Sigmoid colon (tissue), 6 donors: ENCODE measurements at regions not wholly inside any gene's neighbourhood (a gene's known extent, or its start where the extent isn't known, plus 50 kb on each side); places are given as distances from the start of the nearest gene placed in this dataset.

ENCODE experiments used
- DNase-seq: peaks from one replicate; pipeline ENCODE4 v3.0.0-alpha.2; 2019
- H3K27ac ChIP-seq, 4 donors: fragments of 200-600 bp; sonication (generic); one replicate each; pipeline ENCODE4 v1.5.1; 2016 to 2019; ENCODE audit warnings: mild to moderate bottlenecking in 1 of 4
- H3K27me3 ChIP-seq, 3 donors: fragments of 200-600 bp; sonication (generic); one replicate each; pipeline ENCODE4 v1.5.1; 2019; ENCODE audit warnings: mild to moderate bottlenecking in 1 of 3
- H3K36me3 ChIP-seq, 4 donors: fragments of 200-600 bp; sonication (generic); one replicate each; pipeline ENCODE4 v1.5.1; 2016 to 2019
- H3K4me1 ChIP-seq, 4 donors: fragments of 200-600 bp; sonication (generic); one replicate each; pipeline ENCODE4 v1.5.1; 2017 to 2019
- H3K4me3 ChIP-seq, 4 donors: fragments of 200-600 bp; sonication (generic); one replicate each; pipeline ENCODE4 v1.5.1; 2017 to 2019; ENCODE audit warnings: mild to moderate bottlenecking in 2 of 4, moderate library complexity in 1 of 4
- H3K9me3 ChIP-seq, 4 donors: fragments of 200-600 bp in 3 of 4; sonication (generic) in 3 of 4; one replicate each; pipeline versions ENCODE4 v1.5.1 to v1.6.1; 2013 to 2019
- EP300 ChIP-seq, 4 donors: sonication (generic); formaldehyde crosslinking; IDR thresholded peaks; one replicate each; pipeline ENCODE4 v1.6.1; 2017; ENCODE audit warnings: antibody characterized with exemption in 4 of 4
- POLR2A ChIP-seq, 2 donors: fragments of 450-650 bp; IDR thresholded peaks; one replicate each; pipeline ENCODE4 v1.6.1; 2016; ENCODE audit warnings: antibody characterized with exemption in 2 of 2, mild to moderate bottlenecking in 2 of 2, moderate library complexity in 2 of 2
- POLR2AphosphoS5 ChIP-seq, 4 donors: sonication (generic); formaldehyde crosslinking; IDR thresholded peaks; one replicate each; pipeline ENCODE4 v1.6.1; 2017; ENCODE audit warnings: antibody characterized with exemption in 4 of 4
- WGBS, 2 donors: extraction: QIAGEN DNeasy Blood & Tissue Kit; methylation state at CpG; one replicate each; pipeline ENCODE4 v1.1.7; 2013; 5-methylcytosine and 5-hydroxymethylcytosine counted together
- intact Hi-C: fragments of 100-400 bp; cut with DNase I; formaldehyde crosslinking; loops from one replicate; pipeline ENCODE4 v1.15.1; 2023
- TF ChIP-seq, protein P1 (sequence below), 4 experiments: fragments of 450-650 bp in 3 of 4; fragments of 200-600 bp in 1 of 4; IDR thresholded peaks; one replicate each; pipeline ENCODE4 v1.5.1; 2016 to 2019; ENCODE audit warnings: antibody characterized with exemption in 4 of 4, mild to moderate bottlenecking in 3 of 4, moderate library complexity in 2 of 4
- donor health status: healthy with polysubstance abuse.
- donor health status: healthy.

DNA sequence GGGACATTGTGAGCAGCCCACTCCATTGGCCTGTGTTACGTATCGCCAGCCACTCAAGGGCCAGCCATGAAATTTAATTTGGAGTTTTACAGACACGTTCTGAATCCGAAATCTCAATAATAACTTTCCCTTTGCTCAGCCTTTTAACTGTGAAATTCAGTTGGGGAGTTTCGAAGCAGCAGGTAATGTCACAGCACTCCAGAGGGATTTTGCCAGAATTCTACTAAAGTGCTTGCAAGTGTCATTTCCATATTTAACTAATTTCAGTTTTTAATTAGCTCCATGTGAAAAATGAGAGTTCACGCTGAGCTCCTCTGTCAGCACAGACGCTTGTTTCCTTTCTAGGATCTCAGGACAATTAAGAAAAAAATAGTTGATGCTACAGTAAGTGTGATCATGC lies 267.1 kb upstream of the WWC1 start:
- H3K4me3 ChIP-seq: no peak overlapping the region
- intact Hi-C loops: loop anchor here (5.0 kb wide), 1 partner anchor 302 kb away; no protein-coding TSS in a partner anchor
- no peaks in the 10 kb centered on the region for H3K27me3 ChIP-seq
- no peak for DNase-seq
- H3K36me3 ChIP-seq: no peaks in the 10 kb centered on the region
- peaks cover 0 to 34% (median 26%) of the 10 kb centered on the region in 4 donors for H3K4me1 ChIP-seq
- TF ChIP-seq, protein P1, sequence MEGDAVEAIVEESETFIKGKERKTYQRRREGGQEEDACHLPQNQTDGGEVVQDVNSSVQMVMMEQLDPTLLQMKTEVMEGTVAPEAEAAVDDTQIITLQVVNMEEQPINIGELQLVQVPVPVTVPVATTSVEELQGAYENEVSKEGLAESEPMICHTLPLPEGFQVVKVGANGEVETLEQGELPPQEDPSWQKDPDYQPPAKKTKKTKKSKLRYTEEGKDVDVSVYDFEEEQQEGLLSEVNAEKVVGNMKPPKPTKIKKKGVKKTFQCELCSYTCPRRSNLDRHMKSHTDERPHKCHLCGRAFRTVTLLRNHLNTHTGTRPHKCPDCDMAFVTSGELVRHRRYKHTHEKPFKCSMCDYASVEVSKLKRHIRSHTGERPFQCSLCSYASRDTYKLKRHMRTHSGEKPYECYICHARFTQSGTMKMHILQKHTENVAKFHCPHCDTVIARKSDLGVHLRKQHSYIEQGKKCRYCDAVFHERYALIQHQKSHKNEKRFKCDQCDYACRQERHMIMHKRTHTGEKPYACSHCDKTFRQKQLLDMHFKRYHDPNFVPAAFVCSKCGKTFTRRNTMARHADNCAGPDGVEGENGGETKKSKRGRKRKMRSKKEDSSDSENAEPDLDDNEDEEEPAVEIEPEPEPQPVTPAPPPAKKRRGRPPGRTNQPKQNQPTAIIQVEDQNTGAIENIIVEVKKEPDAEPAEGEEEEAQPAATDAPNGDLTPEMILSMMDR (IDR thresholded peaks at IDR 0.05): no peak
- TF ChIP-seq POLR2A (IDR thresholded peaks at IDR 0.05): no peak
- no peak for TF ChIP-seq EP300 (IDR thresholded peaks at IDR 0.05)
- no peak for TF ChIP-seq POLR2AphosphoS5 (IDR thresholded peaks at IDR 0.05)
- H3K27ac ChIP-seq: peak overlapping the region in 3 of 4 donors; percentile 8 to 77 (median 69)
- 93 to 94% methylated on average over 7 of the region's 7 CpGs for WGBS, 2 donors
- H3K9me3 ChIP-seq: peaks cover 0 to 3% (median 0%) of the 10 kb centered on the region in 4 donors

DNA sequence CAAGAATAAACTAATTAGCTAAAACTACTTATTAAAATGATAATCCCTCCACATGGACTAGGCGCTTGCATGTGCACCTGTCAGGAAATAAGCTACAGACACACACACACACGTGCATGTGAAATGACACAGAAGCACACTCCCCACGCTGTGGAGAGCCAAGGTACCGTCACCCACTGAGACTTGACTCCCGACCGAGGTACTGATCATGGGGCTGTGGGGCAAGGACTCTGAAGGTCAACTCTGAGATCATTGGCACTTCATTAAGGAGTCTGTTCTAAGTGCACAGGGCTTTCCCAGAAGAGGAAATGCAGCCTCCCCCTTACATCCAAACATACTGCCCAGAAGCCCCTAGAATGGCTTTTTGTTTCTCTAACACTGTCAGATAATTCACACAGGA lies 264.4 kb upstream of the WWC1 start:
- no peak for DNase-seq
- TF ChIP-seq POLR2AphosphoS5 (IDR thresholded peaks at IDR 0.05): no peak
- TF ChIP-seq EP300 (IDR thresholded peaks at IDR 0.05): no peak
- TF ChIP-seq, protein P1 (IDR thresholded peaks at IDR 0.05): no peak
- TF ChIP-seq POLR2A (IDR thresholded peaks at IDR 0.05): no peak
- Histone ChIP-seq H3K27me3 (no peaks in the 10 kb centered on the region), H3K27ac (peak overlapping the region in 3 of 4 donors; percentile 41 to 44 (median 43)), H3K4me1 (peaks cover 0 to 31% (median 24%) of the 10 kb centered on the region in 4 donors), H3K9me3 (peaks cover 0 to 5% (median 0%) of the 10 kb centered on the region in 4 donors), H3K4me3 (no peak overlapping the region), H3K36me3 (no peaks in the 10 kb centered on the region)
- WGBS, 2 donors: 77 to 79% methylated on average over 6 of the region's 6 CpGs
- intact Hi-C loops: no loop called here

DNA sequence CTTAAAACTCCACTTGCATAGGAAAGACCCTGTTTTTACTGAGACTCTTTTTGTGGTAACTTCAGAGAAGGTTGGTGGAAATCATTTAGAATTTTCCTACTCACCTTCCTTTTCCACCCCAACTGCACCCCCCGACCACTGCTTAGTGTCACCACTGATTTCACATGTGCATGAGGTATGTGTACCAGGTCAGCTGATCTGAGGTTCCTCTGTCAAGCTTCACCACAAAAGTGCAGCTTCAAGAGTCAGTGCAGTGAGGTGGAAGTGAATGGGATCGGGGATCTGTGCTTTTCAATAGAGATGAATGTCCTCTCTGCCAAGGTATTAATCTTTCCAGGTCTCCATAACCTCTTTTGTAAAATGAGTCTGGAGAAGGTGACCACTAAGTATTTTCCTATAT lies 260.5 kb upstream of the WWC1 start:
- Histone ChIP-seq H3K4me1 (peaks cover 0 to 13% (median 5%) of the 10 kb centered on the region in 4 donors), H3K27me3 (no peaks in the 10 kb centered on the region), H3K36me3 (no peaks in the 10 kb centered on the region), H3K27ac (no peak overlapping the region), H3K9me3 (peaks cover 0 to 5% (median 0%) of the 10 kb centered on the region in 4 donors), H3K4me3 (no peak overlapping the region)
- TF ChIP-seq, protein P1 (IDR thresholded peaks at IDR 0.05): no peak
- TF ChIP-seq EP300 (IDR thresholded peaks at IDR 0.05) (no peak), POLR2AphosphoS5 (IDR thresholded peaks at IDR 0.05) (no peak), POLR2A (IDR thresholded peaks at IDR 0.05) (no peak)
- DNase-seq: no peak
- WGBS, 2 donors: 66 to 75% methylated on average over 2 of the region's 2 CpGs
- intact Hi-C loops: no loop called here

GRCh38 chr5:168031614-168032013 lies 259.8 kb upstream of the WWC1 start:
- WGBS, 2 donors: 73 to 77% methylated on average over 1 of the region's 1 CpG
- Histone ChIP-seq H3K36me3 (no peaks in the 10 kb centered on the region), H3K4me1 (peaks cover 0 to 8% (median 3%) of the 10 kb centered on the region in 4 donors), H3K27ac (no peak overlapping the region), H3K4me3 (no peak overlapping the region), H3K9me3 (peaks cover 0 to 5% (median 0%) of the 10 kb centered on the region in 4 donors), H3K27me3 (no peaks in the 10 kb centered on the region)
- TF ChIP-seq, protein P1 (IDR thresholded peaks at IDR 0.05): no peak
- TF ChIP-seq POLR2AphosphoS5 (IDR thresholded peaks at IDR 0.05): no peak
- TF ChIP-seq EP300 (IDR thresholded peaks at IDR 0.05): no peak
- TF ChIP-seq POLR2A (IDR thresholded peaks at IDR 0.05): no peak
- DNase-seq: no peak
- intact Hi-C loops: no loop called here

DNA sequence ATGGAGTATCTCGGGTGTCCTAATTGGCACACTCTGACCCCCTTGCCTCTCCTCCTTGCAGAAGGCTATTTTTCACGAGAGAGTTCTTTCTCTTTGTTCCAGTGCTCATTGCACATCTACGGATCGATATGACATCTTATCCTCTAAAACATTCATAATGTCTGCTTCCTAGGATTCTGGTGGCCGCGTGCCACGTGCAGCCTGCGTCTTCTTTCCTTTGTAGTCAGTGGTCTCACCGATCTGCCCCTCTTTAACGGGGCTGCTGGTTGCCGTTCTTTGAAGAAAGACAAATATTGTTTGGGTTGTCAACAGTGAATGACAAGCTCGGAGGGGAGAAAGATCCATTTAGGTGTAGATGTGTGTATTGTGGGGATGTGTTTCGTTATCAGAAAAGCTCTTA lies 252.4 kb upstream of the WWC1 start:
- no peaks in the 10 kb centered on the region for H3K36me3 ChIP-seq
- TF ChIP-seq, protein P1 (IDR thresholded peaks at IDR 0.05): no peak
- TF ChIP-seq POLR2A (IDR thresholded peaks at IDR 0.05) (no peak), EP300 (IDR thresholded peaks at IDR 0.05) (no peak), POLR2AphosphoS5 (IDR thresholded peaks at IDR 0.05) (no peak)
- no peak for DNase-seq
- H3K4me1 ChIP-seq: no peaks in the 10 kb centered on the region
- WGBS, 2 donors: 70 to 78% methylated on average over 13 of the region's 13 CpGs
- peaks cover 0 to 6% (median 0%) of the 10 kb centered on the region in 3 donors for H3K27me3 ChIP-seq
- no peaks in the 10 kb centered on the region for H3K9me3 ChIP-seq
- intact Hi-C loops: no loop called here
- no peak overlapping the region for H3K27ac ChIP-seq
- H3K4me3 ChIP-seq: no peak overlapping the region
